ENCODE measurements at regions not wholly inside any gene's neighbourhood (a gene's known extent, or its start where the extent isn't known, plus 50 kb on each side); places are given as distances from the start of the nearest gene placed in this dataset.

DNA sequence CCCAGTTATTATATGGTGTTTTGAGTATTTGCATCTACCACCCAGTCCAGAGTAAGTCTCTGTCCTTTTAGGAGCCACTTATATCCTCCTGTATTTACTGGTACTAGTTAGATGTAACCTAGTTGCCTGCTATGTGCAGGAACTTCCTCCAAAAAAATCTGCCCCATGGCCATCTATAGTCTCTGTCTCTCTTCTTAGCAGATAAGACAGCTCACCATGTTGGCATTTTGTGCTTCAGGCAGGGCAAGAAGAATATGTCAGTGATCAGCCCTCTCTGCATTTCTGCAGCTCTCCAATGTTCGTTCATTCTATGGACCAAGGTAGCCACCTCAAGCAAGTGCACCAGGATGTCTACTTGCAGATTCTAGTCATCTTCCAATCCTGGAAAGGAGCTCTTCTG lies 446.5 kb downstream of the TLE1 start:
- no peaks in the 10 kb centered on the region for H3K36me3 Mint-ChIP-seq (ENCODE audit: insufficient read depth)
- ATAC-seq (replicated peaks; ENCODE audit: extremely low read depth, poor library complexity, severe bottlenecking) (no peak), DNase-seq (ENCODE audit: low spot score in 2 of 2) (no peak)
- no peaks in the 10 kb centered on the region for H3K27me3 Mint-ChIP-seq
- H3K4me1 Mint-ChIP-seq: no peaks in the 10 kb centered on the region
- no peak overlapping the region for H3K4me3 Mint-ChIP-seq
- H3K9me3 Mint-ChIP-seq: peaks cover 35% of the 10 kb centered on the region
- no peak overlapping the region for H3K27ac Mint-ChIP-seq (ENCODE audit: low read depth)

DNA sequence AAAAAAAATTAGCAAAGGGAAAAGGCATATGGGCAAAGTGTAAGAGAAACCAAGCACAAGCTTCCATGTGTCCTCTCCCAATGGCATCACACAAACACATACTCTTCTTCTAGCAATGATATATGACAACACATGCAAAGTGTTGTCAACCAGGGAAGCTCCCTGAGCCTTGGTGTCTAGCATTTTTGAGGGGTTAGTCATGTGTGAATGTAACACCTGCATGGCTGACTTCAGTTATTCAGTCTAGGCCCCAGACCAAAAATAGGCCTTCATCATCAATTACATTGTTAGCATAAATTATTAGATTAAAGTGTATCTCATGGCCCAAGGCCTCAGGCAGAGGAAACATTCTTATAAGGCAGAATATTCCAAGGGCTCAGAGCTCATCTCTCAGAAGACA lies 450.0 kb downstream of the TLE1 start:
- H3K27ac Mint-ChIP-seq (ENCODE audit: low read depth): no peak overlapping the region
- ATAC-seq (replicated peaks; ENCODE audit: extremely low read depth, poor library complexity, severe bottlenecking) (no peak), DNase-seq (ENCODE audit: low spot score in 2 of 2) (no peak)
- H3K9me3 Mint-ChIP-seq: peaks cover 33% of the 10 kb centered on the region
- H3K27me3 Mint-ChIP-seq: no peaks in the 10 kb centered on the region
- no peak overlapping the region for H3K4me3 Mint-ChIP-seq
- H3K36me3 Mint-ChIP-seq (ENCODE audit: insufficient read depth): no peaks in the 10 kb centered on the region
- H3K4me1 Mint-ChIP-seq: no peaks in the 10 kb centered on the region

DNA sequence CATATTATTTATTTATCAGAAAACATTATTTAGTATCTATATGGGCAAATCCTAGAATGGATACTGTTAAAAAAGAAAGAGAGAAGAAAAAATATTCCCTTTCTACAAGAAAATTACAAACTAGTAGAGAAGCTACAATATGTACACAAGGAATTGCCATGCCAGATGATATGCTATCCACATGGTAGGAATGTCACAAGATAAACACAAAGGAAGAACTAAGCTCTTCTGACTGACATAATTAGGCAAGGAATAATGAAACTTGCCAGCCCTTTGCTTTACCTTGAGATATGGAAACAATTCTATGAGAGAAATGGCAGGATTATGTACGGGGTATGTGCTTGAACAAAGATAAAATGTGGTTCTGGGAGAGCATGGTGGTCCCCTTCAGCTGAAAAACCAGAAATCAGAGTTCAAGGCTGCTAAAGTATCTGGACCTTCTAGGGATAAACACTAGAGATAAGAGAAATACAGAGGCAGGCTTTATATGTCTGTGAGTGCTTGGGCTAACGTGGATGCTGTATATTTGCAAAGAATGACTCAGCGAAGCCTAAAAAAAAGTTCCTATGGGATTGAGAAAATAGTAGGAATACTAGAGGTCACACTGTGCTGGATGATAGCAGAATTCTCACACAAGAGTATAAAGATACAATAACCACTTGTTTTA lies 451.6 kb downstream of the TLE1 start:
- Mint-ChIP-seq H3K9me3 (peaks cover 37% of the 10 kb centered on the region), H3K4me1 (no peaks in the 10 kb centered on the region), H3K27ac (ENCODE audit: low read depth) (no peak overlapping the region), H3K4me3 (no peak overlapping the region), H3K36me3 (ENCODE audit: insufficient read depth) (no peaks in the 10 kb centered on the region), H3K27me3 (no peaks in the 10 kb centered on the region)
- DNase-seq (ENCODE audit: low spot score in 2 of 2) (no peak), ATAC-seq (replicated peaks; ENCODE audit: extremely low read depth, poor library complexity, severe bottlenecking) (no peak)

DNA sequence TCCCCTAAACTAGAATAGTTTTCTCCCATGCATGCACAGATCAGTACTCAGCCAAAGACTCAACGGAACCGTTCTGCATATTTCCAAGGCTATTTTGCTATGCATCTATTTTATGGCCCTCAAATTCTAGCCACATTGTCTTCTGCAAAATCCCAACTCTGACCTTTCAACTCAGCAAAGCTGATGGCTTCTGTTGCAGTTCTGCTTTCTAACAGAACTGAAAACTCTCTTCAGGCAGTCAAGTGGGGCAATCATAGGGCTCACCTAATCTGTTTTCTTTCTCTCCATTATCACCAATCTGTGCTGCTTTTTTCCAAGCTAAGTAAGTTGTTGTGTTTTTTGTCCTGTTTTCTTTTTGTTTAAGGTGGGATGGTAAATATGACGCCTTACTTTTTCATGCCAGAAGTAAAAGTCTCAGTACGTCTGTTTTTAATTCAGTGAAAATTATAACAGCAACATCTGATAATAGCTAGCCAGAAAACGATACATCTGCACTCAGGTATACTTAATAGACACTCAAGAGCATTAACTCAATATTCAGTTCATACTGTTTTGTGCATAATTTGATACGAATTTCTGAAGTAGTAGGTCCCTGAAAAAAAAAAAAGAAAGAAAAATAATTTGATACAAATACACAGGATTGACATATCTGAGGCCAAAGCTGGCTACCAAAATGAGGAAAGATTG lies 454.3 kb downstream of the TLE1 start:
- Mint-ChIP-seq H3K27me3 (no peaks in the 10 kb centered on the region), H3K36me3 (ENCODE audit: insufficient read depth) (no peaks in the 10 kb centered on the region), H3K4me1 (no peaks in the 10 kb centered on the region), H3K4me3 (no peak overlapping the region), H3K9me3 (peaks cover 27% of the 10 kb centered on the region), H3K27ac (ENCODE audit: low read depth) (no peak overlapping the region)
- ATAC-seq (replicated peaks; ENCODE audit: extremely low read depth, poor library complexity, severe bottlenecking) (no peak), DNase-seq (ENCODE audit: low spot score in 2 of 2) (no peak)

DNA sequence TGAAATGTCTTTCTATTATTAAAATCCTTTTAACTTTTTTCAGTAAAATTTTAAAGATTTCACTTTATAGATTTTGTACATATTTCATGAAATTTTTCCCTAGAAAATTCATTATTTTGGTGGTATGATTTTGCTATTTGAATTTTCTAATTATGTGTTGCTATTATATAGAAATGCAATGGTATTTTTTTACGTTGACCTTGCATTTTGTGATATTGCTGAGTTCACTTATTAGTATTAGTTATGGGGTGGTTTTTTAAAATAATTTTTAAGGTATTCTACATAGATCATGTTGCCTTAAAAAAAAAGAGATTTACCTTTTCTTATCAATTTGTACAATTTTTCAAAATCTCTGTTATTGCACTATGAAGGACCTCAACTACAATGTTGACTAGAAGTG lies 458.3 kb downstream of the TLE1 start:
- ATAC-seq (replicated peaks; ENCODE audit: extremely low read depth, poor library complexity, severe bottlenecking): no peak
- DNase-seq (ENCODE audit: low spot score in 2 of 2): no peak
- no peak overlapping the region for H3K4me3 Mint-ChIP-seq
- H3K9me3 Mint-ChIP-seq: peaks cover 19% of the 10 kb centered on the region
- H3K36me3 Mint-ChIP-seq (ENCODE audit: insufficient read depth): no peaks in the 10 kb centered on the region
- H3K4me1 Mint-ChIP-seq: no peaks in the 10 kb centered on the region
- H3K27me3 Mint-ChIP-seq: no peaks in the 10 kb centered on the region
- H3K27ac Mint-ChIP-seq (ENCODE audit: low read depth): no peak overlapping the region

DNA sequence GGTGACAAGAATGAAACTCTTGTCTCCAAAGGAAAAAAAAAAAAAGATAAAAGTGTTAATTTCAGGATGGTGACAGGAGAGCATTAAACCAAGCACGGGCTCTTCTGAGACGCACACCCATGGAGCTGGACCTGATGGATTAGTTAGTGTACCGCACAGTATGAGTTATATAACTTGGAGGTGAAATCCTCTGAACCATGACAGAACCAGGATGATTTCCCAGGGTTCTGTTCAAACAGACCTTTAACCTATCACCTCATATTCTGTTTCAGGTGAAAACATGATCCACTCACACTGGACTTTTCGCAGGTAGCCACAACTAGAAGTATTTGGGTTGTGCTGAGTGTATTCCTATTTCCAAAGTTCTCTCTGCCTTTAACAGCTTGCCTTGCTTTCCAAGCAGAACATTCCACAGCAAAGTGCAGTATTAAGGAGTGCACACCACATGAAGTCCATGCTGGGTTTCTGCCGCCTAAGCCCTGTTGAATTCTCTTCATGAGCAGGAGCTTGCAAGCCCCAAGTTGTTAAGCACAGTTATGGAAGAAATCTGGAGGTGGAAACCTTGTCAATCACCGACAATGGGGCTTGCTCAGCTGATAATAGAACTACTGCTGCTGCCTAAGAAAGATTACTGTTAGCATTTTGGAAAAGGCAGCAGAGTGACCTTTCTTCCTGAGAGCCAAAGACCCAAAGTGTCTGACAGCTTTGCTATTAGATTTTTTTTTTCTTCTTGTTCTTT lies 461.7 kb downstream of the TLE1 start:
- H3K4me3 Mint-ChIP-seq: no peak overlapping the region
- DNase-seq (ENCODE audit: low spot score in 2 of 2) (no peak), ATAC-seq (replicated peaks; ENCODE audit: extremely low read depth, poor library complexity, severe bottlenecking) (no peak)
- H3K4me1 Mint-ChIP-seq: no peaks in the 10 kb centered on the region
- no peaks in the 10 kb centered on the region for H3K36me3 Mint-ChIP-seq (ENCODE audit: insufficient read depth)
- no peaks in the 10 kb centered on the region for H3K27me3 Mint-ChIP-seq
- no peak overlapping the region for H3K27ac Mint-ChIP-seq (ENCODE audit: low read depth)
- H3K9me3 Mint-ChIP-seq: peaks cover 23% of the 10 kb centered on the region

DNA sequence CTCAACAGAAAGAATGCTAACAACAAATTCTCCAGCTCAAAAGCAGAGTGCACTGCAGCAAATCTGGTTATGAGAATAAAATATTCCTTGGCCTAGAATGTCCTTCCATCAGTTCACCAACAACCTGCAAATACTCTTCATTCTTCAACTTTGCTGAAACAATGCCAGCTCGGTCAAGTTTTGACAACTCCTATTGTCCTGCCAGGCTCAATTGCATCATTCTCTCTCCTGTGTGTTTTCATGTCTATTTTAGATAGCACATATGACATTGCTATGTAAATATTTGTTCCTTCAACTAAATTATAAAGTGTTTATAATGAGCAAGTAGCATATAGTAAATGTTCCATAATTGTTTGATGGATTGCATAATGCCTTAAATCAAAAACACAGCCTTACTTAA lies 463.8 kb downstream of the TLE1 start:
- no peak for DNase-seq (ENCODE audit: low spot score in 2 of 2)
- H3K9me3 Mint-ChIP-seq: peaks cover 21% of the 10 kb centered on the region
- no peak overlapping the region for H3K4me3 Mint-ChIP-seq
- H3K27me3 Mint-ChIP-seq: no peaks in the 10 kb centered on the region
- ATAC-seq (replicated peaks; ENCODE audit: extremely low read depth, poor library complexity, severe bottlenecking): no peak
- H3K27ac Mint-ChIP-seq (ENCODE audit: low read depth): no peak overlapping the region
- no peaks in the 10 kb centered on the region for H3K36me3 Mint-ChIP-seq (ENCODE audit: insufficient read depth)
- no peaks in the 10 kb centered on the region for H3K4me1 Mint-ChIP-seq

DNA sequence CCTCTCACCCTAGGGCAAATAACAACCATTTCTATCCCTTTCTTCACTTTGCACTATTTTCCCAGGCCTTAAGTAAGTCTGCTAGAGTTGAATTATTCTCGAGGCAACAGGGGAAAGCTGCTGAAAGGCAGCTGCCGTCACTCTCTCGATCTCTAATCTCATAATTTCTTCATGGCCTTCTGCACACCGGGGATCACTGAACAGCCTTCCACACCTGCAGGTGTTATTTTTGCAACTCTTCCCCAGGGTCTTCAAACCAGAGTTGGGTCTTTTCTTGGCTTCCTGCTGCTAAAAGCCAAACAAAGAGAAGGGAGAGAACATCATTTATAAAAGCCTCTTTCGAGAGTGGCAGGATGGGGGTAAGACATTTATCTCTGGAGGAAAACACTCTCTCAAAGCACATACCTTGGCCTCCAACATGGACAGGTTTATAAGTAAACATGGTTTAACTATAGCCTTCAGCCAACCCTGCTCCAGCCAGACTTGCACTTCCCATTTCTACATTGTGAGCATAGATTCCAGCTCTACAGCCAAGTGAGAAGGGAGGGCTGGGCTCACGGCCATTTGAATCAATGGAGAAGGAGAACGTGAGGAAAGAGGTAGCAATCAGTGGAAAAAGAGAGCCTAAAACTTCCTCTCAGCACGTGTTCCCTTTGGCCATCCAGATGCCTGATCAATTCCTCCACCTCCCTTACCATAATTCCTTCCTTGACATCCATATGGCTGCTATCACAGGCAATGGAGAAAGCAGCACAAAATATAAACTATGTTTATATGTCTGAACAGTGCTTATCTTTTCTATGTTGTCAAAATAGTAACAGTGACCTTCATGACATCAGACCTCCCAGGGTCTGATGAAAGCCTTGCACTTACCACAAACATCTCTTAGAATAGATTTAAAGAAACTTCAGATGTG lies 464.9 kb downstream of the TLE1 start:
- H3K27me3 Mint-ChIP-seq: no peaks in the 10 kb centered on the region
- no peaks in the 10 kb centered on the region for H3K4me1 Mint-ChIP-seq
- peaks cover 18% of the 10 kb centered on the region for H3K9me3 Mint-ChIP-seq
- no peak overlapping the region for H3K27ac Mint-ChIP-seq (ENCODE audit: low read depth)
- ATAC-seq (replicated peaks; ENCODE audit: extremely low read depth, poor library complexity, severe bottlenecking): no peak
- no peak for DNase-seq (ENCODE audit: low spot score in 2 of 2)
- no peak overlapping the region for H3K4me3 Mint-ChIP-seq
- H3K36me3 Mint-ChIP-seq (ENCODE audit: insufficient read depth): no peaks in the 10 kb centered on the region

DNA sequence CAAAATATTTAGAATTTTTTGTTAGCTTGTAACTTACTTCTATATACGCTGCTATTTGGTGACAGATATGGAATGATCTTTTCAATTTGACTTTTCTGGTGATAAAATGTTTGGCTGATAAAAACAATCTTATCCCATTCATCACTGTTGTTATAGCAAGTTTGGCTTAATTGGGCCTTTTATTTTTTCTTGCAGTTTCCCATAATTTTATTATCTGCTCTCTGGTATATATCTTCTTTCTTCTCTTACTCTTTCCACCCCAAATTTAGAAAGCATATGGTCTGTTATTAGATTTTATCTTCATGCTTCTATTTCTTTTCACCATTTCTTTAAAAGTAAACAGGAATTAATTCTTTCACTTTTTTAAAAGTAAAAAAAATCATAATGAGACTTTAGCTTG lies 474.4 kb downstream of the TLE1 start:
- no peaks in the 10 kb centered on the region for H3K4me1 Mint-ChIP-seq
- H3K36me3 Mint-ChIP-seq (ENCODE audit: insufficient read depth): no peaks in the 10 kb centered on the region
- no peak overlapping the region for H3K4me3 Mint-ChIP-seq
- no peak overlapping the region for H3K27ac Mint-ChIP-seq (ENCODE audit: low read depth)
- DNase-seq (ENCODE audit: low spot score in 2 of 2): no peak
- no peak for ATAC-seq (replicated peaks; ENCODE audit: extremely low read depth, poor library complexity, severe bottlenecking)
- H3K9me3 Mint-ChIP-seq: peaks cover 16% of the 10 kb centered on the region
- no peaks in the 10 kb centered on the region for H3K27me3 Mint-ChIP-seq

DNA sequence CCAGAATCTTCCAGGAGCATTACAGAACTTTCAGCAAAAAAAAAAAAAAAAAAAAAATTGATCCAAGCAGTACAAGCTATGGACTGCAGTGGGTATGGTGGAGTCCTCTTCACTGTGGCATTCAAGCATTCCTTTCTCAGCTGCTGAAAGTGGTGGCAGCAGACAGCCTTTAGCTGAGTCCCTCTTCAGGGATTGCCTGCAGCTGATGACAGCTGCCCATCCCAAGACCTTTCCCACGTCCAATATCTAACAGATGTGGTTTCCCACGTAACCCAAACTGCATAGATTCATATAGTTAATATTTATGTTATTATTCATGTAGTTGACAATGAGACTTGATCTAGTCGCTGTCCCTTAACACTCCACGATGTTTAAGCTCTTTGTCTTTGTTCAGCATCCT lies 475.9 kb downstream of the TLE1 start:
- no peaks in the 10 kb centered on the region for H3K36me3 Mint-ChIP-seq (ENCODE audit: insufficient read depth)
- no peak overlapping the region for H3K27ac Mint-ChIP-seq (ENCODE audit: low read depth)
- no peaks in the 10 kb centered on the region for H3K27me3 Mint-ChIP-seq
- peaks cover 16% of the 10 kb centered on the region for H3K9me3 Mint-ChIP-seq
- ATAC-seq (replicated peaks; ENCODE audit: extremely low read depth, poor library complexity, severe bottlenecking): no peak
- DNase-seq (ENCODE audit: low spot score in 2 of 2): no peak
- H3K4me3 Mint-ChIP-seq: no peak overlapping the region
- H3K4me1 Mint-ChIP-seq: no peaks in the 10 kb centered on the region

DNA sequence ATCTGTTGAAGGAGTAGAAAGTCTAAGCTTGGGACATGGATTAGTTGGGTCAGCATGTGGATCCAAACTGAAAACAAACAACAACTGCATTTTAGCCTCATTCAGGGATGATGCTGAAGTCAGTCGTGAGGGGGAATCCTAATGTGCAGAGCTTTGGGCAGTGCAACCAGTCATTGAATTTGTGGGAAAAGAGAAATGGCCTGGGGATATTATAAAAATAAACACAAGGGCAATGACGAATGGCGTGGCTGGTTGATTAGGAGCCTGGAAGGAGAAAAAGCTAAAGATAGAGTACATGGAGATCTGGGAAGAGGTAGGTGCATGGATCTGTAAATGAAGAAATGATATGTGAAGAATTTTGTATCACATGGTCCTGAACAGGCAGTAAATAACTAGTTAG lies 477.6 kb downstream of the TLE1 start:
- Mint-ChIP-seq H3K9me3 (peaks cover 16% of the 10 kb centered on the region), H3K27me3 (no peaks in the 10 kb centered on the region), H3K36me3 (ENCODE audit: insufficient read depth) (no peaks in the 10 kb centered on the region), H3K27ac (ENCODE audit: low read depth) (no peak overlapping the region), H3K4me1 (no peaks in the 10 kb centered on the region), H3K4me3 (no peak overlapping the region)
- ATAC-seq (replicated peaks; ENCODE audit: extremely low read depth, poor library complexity, severe bottlenecking) (no peak), DNase-seq (ENCODE audit: low spot score in 2 of 2) (no peak)

DNA sequence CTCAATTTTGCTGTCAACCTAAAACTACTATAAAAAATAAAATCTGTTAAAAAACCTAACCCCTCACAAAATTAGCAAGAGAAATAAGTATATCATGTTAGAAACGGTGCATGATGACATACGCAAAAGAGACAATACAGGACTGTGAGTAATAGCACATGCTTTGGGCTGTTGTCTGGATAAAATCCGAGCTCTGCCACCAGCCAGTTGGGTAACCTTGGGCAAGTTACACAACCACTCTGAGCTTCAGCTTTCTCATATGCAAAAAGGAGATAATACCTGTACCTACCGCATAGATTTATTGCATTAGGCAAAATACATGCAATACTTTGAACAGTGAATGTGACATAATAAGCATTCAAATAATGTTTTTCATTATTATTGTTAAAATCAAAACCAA lies 481.7 kb downstream of the TLE1 start:
- Mint-ChIP-seq H3K4me3 (no peak overlapping the region), H3K36me3 (ENCODE audit: insufficient read depth) (no peaks in the 10 kb centered on the region), H3K27ac (ENCODE audit: low read depth) (no peak overlapping the region), H3K9me3 (peaks cover 15% of the 10 kb centered on the region), H3K4me1 (no peaks in the 10 kb centered on the region), H3K27me3 (no peaks in the 10 kb centered on the region)
- DNase-seq (ENCODE audit: low spot score in 2 of 2) (no peak), ATAC-seq (replicated peaks; ENCODE audit: extremely low read depth, poor library complexity, severe bottlenecking) (no peak)

Measured in central memory CD8-positive, alpha-beta T cell (primary cell).